ENCODE measurements at regions not wholly inside any gene's neighbourhood (a gene's known extent, or its start where the extent isn't known, plus 50 kb on each side); places are given as distances from the start of the nearest gene placed in this dataset.

DNA sequence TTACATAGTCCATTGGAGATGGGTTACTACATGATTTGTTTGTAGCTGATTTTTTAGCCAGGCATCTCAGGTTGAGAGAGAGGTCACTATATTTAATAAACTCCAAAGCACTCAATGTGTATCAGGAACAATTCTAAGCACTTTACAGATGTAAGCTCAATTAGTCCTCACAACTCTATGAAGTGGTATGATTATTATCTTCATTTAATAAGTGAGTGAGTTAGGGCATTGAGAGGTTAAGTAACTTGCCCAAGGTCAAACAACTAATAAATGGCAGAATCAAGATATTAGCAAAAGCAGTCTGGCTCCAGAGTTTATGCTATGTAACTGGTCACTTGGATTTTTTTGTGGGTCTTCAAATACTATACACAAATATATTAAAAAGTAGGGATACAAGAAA, 56.3 kb upstream of the ABI3BP start:
- TF ChIP-seq EP300 (IDR thresholded peaks at IDR 0.05) (no peak), RFX5 (IDR thresholded peaks at IDR 0.05) (no peak), CBX2 (IDR thresholded peaks at IDR 0.05; ENCODE audit: borderline replicate concordance, low read depth) (no peak), KDM1A (IDR thresholded peaks at IDR 0.05; ENCODE audit: low read depth) (no peak), ZNF302 (CRISPR knock-in tag; IDR thresholded peaks at IDR 0.05) (no peak), RAD21 (conservative IDR thresholded peaks at IDR 0.05 in 1 of 2, IDR thresholded peaks at IDR 0.05 in 1 of 2) (no peak)
- TF ChIP-seq, protein P1, sequence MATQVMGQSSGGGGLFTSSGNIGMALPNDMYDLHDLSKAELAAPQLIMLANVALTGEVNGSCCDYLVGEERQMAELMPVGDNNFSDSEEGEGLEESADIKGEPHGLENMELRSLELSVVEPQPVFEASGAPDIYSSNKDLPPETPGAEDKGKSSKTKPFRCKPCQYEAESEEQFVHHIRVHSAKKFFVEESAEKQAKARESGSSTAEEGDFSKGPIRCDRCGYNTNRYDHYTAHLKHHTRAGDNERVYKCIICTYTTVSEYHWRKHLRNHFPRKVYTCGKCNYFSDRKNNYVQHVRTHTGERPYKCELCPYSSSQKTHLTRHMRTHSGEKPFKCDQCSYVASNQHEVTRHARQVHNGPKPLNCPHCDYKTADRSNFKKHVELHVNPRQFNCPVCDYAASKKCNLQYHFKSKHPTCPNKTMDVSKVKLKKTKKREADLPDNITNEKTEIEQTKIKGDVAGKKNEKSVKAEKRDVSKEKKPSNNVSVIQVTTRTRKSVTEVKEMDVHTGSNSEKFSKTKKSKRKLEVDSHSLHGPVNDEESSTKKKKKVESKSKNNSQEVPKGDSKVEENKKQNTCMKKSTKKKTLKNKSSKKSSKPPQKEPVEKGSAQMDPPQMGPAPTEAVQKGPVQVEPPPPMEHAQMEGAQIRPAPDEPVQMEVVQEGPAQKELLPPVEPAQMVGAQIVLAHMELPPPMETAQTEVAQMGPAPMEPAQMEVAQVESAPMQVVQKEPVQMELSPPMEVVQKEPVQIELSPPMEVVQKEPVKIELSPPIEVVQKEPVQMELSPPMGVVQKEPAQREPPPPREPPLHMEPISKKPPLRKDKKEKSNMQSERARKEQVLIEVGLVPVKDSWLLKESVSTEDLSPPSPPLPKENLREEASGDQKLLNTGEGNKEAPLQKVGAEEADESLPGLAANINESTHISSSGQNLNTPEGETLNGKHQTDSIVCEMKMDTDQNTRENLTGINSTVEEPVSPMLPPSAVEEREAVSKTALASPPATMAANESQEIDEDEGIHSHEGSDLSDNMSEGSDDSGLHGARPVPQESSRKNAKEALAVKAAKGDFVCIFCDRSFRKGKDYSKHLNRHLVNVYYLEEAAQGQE (IDR thresholded peaks at IDR 0.05): no peak
- TF ChIP-seq, protein P2, sequence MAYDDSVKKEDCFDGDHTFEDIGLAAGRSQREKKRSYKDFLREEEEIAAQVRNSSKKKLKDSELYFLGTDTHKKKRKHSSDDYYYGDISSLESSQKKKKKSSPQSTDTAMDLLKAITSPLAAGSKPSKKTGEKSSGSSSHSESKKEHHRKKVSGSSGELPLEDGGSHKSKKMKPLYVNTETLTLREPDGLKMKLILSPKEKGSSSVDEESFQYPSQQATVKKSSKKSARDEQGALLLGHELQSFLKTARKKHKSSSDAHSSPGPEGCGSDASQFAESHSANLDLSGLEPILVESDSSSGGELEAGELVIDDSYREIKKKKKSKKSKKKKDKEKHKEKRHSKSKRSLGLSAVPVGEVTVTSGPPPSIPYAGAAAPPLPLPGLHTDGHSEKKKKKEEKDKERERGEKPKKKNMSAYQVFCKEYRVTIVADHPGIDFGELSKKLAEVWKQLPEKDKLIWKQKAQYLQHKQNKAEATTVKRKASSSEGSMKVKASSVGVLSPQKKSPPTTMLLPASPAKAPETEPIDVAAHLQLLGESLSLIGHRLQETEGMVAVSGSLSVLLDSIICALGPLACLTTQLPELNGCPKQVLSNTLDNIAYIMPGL (CRISPR knock-in tag; IDR thresholded peaks at IDR 0.05; ENCODE audit: borderline replicate concordance): no peak
- TF ChIP-seq, protein P3, sequence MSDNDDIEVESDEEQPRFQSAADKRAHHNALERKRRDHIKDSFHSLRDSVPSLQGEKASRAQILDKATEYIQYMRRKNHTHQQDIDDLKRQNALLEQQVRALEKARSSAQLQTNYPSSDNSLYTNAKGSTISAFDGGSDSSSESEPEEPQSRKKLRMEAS (IDR thresholded peaks at IDR 0.05): no peak
- TF ChIP-seq, protein P4, sequence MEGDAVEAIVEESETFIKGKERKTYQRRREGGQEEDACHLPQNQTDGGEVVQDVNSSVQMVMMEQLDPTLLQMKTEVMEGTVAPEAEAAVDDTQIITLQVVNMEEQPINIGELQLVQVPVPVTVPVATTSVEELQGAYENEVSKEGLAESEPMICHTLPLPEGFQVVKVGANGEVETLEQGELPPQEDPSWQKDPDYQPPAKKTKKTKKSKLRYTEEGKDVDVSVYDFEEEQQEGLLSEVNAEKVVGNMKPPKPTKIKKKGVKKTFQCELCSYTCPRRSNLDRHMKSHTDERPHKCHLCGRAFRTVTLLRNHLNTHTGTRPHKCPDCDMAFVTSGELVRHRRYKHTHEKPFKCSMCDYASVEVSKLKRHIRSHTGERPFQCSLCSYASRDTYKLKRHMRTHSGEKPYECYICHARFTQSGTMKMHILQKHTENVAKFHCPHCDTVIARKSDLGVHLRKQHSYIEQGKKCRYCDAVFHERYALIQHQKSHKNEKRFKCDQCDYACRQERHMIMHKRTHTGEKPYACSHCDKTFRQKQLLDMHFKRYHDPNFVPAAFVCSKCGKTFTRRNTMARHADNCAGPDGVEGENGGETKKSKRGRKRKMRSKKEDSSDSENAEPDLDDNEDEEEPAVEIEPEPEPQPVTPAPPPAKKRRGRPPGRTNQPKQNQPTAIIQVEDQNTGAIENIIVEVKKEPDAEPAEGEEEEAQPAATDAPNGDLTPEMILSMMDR (IDR thresholded peaks at IDR 0.05): no peak
